ENCODE measurements at regions not wholly inside any gene's neighbourhood (a gene's known extent, or its start where the extent isn't known, plus 50 kb on each side); places are given as distances from the start of the nearest gene placed in this dataset.

DNA sequence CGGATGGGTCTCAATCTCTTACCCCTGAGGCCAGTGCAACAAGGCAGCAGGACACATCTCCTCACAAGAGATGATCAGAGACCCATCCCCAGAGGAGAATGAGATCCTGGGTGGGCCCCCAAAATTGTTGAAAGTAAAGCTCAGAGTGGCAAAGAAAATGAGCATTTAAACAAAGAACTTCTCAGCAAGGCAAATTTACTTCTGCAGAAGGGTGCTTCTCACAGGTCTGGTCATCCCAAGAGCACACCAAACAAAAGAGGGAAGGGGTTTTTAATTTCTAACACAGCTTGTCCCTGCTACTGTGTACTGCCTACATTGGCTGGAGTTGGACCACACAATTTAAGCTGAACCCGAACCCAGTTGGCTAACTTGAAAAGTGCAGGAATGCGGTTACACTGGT, 1628.6 kb upstream of the RAG2 start:
- H3K27me3 ChIP-seq (ENCODE audit: control insufficient read depth, insufficient read depth, low read length) = no peaks in the 10 kb centered on the region
- H3K4me3 ChIP-seq (ENCODE audit: low read length) = no peak overlapping the region
- no peaks in the 10 kb centered on the region for H3K4me1 ChIP-seq (ENCODE audit: control insufficient read depth, insufficient read depth, low read length)
- no peaks in the 10 kb centered on the region for H3K36me3 ChIP-seq (ENCODE audit: control insufficient read depth, insufficient read depth, low read length)
- peaks cover 14% of the 10 kb centered on the region for H3K9me3 ChIP-seq (ENCODE audit: control insufficient read depth, low read depth, low read length)
- H3K27ac ChIP-seq (ENCODE audit: low read length) = no peak overlapping the region
- DNase-seq = no peak
- no CpG with 5 or more reads among the region's 3 CpGs for WGBS (ENCODE audit: insufficient coverage, low lambda C conversion rate)

DNA sequence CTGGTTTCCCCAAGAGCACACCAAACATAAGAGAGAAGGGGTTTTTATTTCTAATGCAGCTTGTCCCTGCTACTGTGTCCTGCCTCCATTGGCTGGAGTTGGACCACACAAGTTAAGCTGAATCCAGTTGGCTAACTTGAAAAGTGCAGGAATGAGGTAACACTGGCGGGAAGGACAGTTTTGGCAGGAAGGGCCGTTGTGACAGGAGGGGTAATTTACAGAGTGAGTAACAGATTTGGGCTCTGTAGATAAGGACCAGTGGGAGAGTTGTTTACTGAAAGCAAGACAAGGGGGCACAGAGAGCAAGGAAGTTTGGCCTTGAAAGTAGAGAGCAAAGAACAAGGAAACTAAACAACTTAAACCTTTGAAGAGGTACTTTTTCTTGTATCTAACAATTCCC, 1623.3 kb upstream of the RAG2 start:
- no peak overlapping the region for H3K27ac ChIP-seq (ENCODE audit: low read length)
- peaks cover 7% of the 10 kb centered on the region for H3K9me3 ChIP-seq (ENCODE audit: control insufficient read depth, low read depth, low read length)
- H3K27me3 ChIP-seq (ENCODE audit: control insufficient read depth, insufficient read depth, low read length) = no peaks in the 10 kb centered on the region
- no peak overlapping the region for H3K4me3 ChIP-seq (ENCODE audit: low read length)
- DNase-seq = no peak
- H3K4me1 ChIP-seq (ENCODE audit: control insufficient read depth, insufficient read depth, low read length) = no peaks in the 10 kb centered on the region
- WGBS (ENCODE audit: insufficient coverage, low lambda C conversion rate) = 65% methylated on average over 2 of the region's 2 CpGs
- no peaks in the 10 kb centered on the region for H3K36me3 ChIP-seq (ENCODE audit: control insufficient read depth, insufficient read depth, low read length)

GRCh38 chr11:38219636-38220035, 1621.6 kb upstream of the RAG2 start:
- Histone ChIP-seq H3K4me1 (ENCODE audit: control insufficient read depth, insufficient read depth, low read length) (no peaks in the 10 kb centered on the region), H3K27me3 (ENCODE audit: control insufficient read depth, insufficient read depth, low read length) (no peaks in the 10 kb centered on the region), H3K27ac (ENCODE audit: low read length) (no peak overlapping the region), H3K9me3 (ENCODE audit: control insufficient read depth, low read depth, low read length) (no peaks in the 10 kb centered on the region), H3K36me3 (ENCODE audit: control insufficient read depth, insufficient read depth, low read length) (no peaks in the 10 kb centered on the region), H3K4me3 (ENCODE audit: low read length) (no peak overlapping the region)
- no peak for DNase-seq
- 100% methylated on average over 1 of the region's 2 CpGs for WGBS (ENCODE audit: insufficient coverage, low lambda C conversion rate)

DNA sequence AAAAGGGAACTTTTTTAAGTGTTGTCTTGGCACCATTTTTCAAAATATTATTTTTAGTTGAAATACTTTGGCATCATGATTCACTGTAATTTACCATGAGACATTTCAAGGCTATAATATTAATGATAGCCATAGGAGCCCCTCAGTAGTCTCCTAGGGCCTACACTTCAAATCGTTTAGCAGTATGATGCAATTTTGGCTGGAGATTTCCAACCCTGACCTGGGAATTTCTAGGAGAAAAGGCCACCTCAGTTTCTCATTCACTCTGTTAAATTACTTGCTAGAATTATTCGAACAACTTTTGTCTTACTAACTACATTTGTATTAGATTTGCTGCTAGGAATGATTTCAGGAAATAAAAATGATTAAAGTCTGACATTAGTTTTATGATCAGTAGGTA, 1610.9 kb upstream of the RAG2 start:
- no peaks in the 10 kb centered on the region for H3K9me3 ChIP-seq (ENCODE audit: control insufficient read depth, low read depth, low read length)
- H3K27ac ChIP-seq (ENCODE audit: low read length) = no peak overlapping the region
- no peaks in the 10 kb centered on the region for H3K36me3 ChIP-seq (ENCODE audit: control insufficient read depth, insufficient read depth, low read length)
- no peaks in the 10 kb centered on the region for H3K4me1 ChIP-seq (ENCODE audit: control insufficient read depth, insufficient read depth, low read length)
- no peak for DNase-seq
- no peaks in the 10 kb centered on the region for H3K27me3 ChIP-seq (ENCODE audit: control insufficient read depth, insufficient read depth, low read length)
- H3K4me3 ChIP-seq (ENCODE audit: low read length) = no peak overlapping the region
- WGBS (ENCODE audit: insufficient coverage, low lambda C conversion rate) = no CpG with 5 or more reads among the region's 2 CpGs

DNA sequence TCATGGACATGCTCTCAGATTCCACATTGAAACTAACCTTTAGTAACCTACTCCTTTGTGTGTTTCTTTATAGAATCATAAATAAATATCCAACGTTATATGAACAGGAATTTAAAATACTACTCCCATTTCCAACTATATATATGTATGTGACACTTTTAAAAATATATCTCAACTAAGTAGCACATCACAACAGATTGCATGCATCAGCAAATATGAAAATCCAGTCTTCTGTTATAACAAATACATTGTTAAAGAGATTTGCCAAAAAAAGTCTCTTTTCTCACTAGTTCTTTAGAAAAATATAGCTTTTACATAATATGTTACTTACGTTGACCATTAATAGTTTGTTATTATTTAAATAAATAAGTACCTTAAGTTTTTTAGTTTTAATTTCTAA, 1608.6 kb upstream of the RAG2 start:
- no peaks in the 10 kb centered on the region for H3K4me1 ChIP-seq (ENCODE audit: control insufficient read depth, insufficient read depth, low read length)
- H3K4me3 ChIP-seq (ENCODE audit: low read length) = no peak overlapping the region
- WGBS (ENCODE audit: insufficient coverage, low lambda C conversion rate) = 77% methylated on average over 2 of the region's 2 CpGs
- no peak for DNase-seq
- H3K27me3 ChIP-seq (ENCODE audit: control insufficient read depth, insufficient read depth, low read length) = no peaks in the 10 kb centered on the region
- H3K9me3 ChIP-seq (ENCODE audit: control insufficient read depth, low read depth, low read length) = no peaks in the 10 kb centered on the region
- no peaks in the 10 kb centered on the region for H3K36me3 ChIP-seq (ENCODE audit: control insufficient read depth, insufficient read depth, low read length)
- H3K27ac ChIP-seq (ENCODE audit: low read length) = no peak overlapping the region

DNA sequence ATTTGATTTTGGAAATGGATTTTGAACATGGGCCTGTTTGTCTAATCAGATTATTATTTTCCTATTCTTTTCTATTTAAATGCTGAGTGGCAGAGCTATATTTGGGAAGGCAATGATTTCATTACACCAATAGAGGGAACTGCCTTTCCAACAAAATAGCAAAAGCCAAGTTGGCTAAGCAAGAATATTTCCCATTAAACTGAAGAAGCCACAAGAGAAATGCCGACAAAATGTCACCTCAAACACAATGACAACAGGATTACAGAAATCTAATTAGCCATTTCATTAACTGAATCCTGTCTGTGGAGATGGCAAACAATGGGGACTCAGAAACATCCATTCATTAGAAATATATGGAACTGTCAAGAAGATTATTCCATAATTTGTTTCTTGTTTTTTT, 1593.1 kb upstream of the RAG2 start:
- no peaks in the 10 kb centered on the region for H3K4me1 ChIP-seq (ENCODE audit: control insufficient read depth, insufficient read depth, low read length)
- WGBS (ENCODE audit: insufficient coverage, low lambda C conversion rate) = no CpG with 5 or more reads among the region's 1 CpG

DNA sequence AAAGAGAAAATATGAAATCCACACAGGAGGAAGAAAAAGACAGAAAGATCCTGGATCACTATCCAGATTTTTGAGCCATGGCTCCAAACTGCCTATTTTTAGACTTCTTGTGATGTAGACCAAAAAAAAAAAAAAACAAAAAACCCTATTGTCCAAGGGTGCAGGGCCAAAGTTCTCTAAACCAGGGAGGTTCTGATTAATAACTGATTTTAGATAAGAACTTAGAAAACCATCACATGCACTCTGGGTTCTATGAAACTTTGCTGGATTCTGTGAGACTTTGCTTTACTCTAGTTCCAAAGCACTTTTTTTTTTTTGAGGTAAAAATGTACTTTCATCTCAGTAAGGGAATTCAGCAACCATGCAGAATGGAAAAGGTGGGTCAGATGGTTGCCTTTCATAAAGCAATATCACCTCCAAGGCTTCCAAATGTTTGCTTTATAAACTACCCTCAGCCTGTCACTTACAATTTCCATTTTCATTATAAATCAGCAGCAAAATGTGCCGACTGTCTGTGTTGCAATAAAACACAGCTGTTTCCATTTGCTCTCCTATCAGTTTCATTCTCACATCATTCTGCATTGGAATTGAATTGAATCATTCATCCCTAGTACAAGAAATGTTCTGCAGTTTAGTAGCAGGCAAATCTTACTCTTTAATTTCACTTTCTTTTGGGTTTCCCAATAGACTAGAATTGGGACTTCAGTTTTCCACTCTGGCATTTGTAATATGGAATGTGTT, 1584.3 kb upstream of the RAG2 start:
- Histone ChIP-seq H3K4me1 (ENCODE audit: control insufficient read depth, insufficient read depth, low read length) (peaks cover 19% of the 10 kb centered on the region), H3K9me3 (ENCODE audit: control insufficient read depth, low read depth, low read length) (no peaks in the 10 kb centered on the region), H3K27ac (ENCODE audit: low read length) (peak overlapping the region; percentile 45), H3K4me3 (ENCODE audit: low read length) (no peak overlapping the region), H3K36me3 (ENCODE audit: control insufficient read depth, insufficient read depth, low read length) (no peaks in the 10 kb centered on the region), H3K27me3 (ENCODE audit: control insufficient read depth, insufficient read depth, low read length) (no peaks in the 10 kb centered on the region)
- no CpG with 5 or more reads among the region's 1 CpG for WGBS (ENCODE audit: insufficient coverage, low lambda C conversion rate)
- DNase-seq = peak in 1 of 2 donors; percentile 41

More for the DNA sequence above, 1593.1 kb upstream of the RAG2 start:
- DNase-seq = no peak
- no peak overlapping the region for H3K27ac ChIP-seq (ENCODE audit: low read length)
- H3K36me3 ChIP-seq (ENCODE audit: control insufficient read depth, insufficient read depth, low read length) = no peaks in the 10 kb centered on the region
- no peak overlapping the region for H3K4me3 ChIP-seq (ENCODE audit: low read length)
- no peaks in the 10 kb centered on the region for H3K9me3 ChIP-seq (ENCODE audit: control insufficient read depth, low read depth, low read length)
- no peaks in the 10 kb centered on the region for H3K27me3 ChIP-seq (ENCODE audit: control insufficient read depth, insufficient read depth, low read length)

GRCh38 chr11:38176686-38177322, 1578.8 kb upstream of the RAG2 start:
- Histone ChIP-seq H3K4me3 (ENCODE audit: low read length) (no peak overlapping the region), H3K9me3 (ENCODE audit: control insufficient read depth, low read depth, low read length) (peaks cover 5% of the 10 kb centered on the region), H3K36me3 (ENCODE audit: control insufficient read depth, insufficient read depth, low read length) (no peaks in the 10 kb centered on the region), H3K27ac (ENCODE audit: low read length) (no peak overlapping the region), H3K4me1 (ENCODE audit: control insufficient read depth, insufficient read depth, low read length) (peaks cover 8% of the 10 kb centered on the region), H3K27me3 (ENCODE audit: control insufficient read depth, insufficient read depth, low read length) (no peaks in the 10 kb centered on the region)
- 100% methylated on average over 1 of the region's 12 CpGs for WGBS (ENCODE audit: insufficient coverage, low lambda C conversion rate)
- DNase-seq = peak; percentile 50 to 76

DNA sequence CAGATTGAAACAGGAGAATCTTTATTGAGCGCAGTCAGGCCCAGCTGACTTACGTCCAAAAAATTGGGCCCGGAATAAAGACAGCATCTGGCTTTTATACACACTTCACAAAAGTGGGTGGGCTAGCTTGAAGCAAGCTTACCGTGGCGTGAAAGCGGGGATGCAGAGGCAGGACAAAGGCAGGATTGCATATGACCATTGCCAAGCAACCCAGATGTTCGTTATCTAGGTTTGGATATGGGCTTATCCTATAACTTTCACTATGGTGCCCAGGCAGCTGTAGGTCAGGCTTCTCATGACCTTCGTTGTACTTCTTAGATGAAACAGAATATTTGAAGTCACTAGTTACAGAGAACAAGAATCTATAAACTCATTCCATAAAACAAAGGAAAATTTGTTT, 1575.6 kb upstream of the RAG2 start:
- no peaks in the 10 kb centered on the region for H3K36me3 ChIP-seq (ENCODE audit: control insufficient read depth, insufficient read depth, low read length)
- H3K27ac ChIP-seq (ENCODE audit: low read length) = no peak overlapping the region
- no peaks in the 10 kb centered on the region for H3K27me3 ChIP-seq (ENCODE audit: control insufficient read depth, insufficient read depth, low read length)
- no peaks in the 10 kb centered on the region for H3K4me1 ChIP-seq (ENCODE audit: control insufficient read depth, insufficient read depth, low read length)
- H3K9me3 ChIP-seq (ENCODE audit: control insufficient read depth, low read depth, low read length) = peaks cover 5% of the 10 kb centered on the region
- WGBS (ENCODE audit: insufficient coverage, low lambda C conversion rate) = no CpG with 5 or more reads among the region's 8 CpGs
- no peak overlapping the region for H3K4me3 ChIP-seq (ENCODE audit: low read length)
- no peak for DNase-seq

DNA sequence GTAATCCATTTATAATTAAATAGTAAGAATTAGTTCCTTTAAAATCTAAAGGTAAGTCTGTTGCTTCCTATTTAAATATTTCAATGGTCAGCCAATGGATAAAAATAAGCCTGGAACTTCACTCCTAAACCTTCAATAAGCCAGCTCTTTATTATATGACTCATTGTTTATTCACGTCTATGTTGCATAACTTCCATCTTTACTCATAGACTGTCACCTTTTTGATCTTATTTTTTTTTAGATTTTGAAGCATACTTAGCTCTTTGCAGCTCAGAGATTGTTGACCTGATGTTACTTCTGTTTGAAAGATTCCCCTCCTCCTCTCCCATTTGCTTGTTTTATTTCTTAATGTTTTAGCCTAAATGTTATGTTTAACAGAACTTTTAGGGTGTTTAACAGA, 1571.2 kb upstream of the RAG2 start:
- no peaks in the 10 kb centered on the region for H3K9me3 ChIP-seq (ENCODE audit: control insufficient read depth, low read depth, low read length)
- no peak overlapping the region for H3K4me3 ChIP-seq (ENCODE audit: low read length)
- H3K4me1 ChIP-seq (ENCODE audit: control insufficient read depth, insufficient read depth, low read length) = no peaks in the 10 kb centered on the region
- H3K27me3 ChIP-seq (ENCODE audit: control insufficient read depth, insufficient read depth, low read length) = no peaks in the 10 kb centered on the region
- no peaks in the 10 kb centered on the region for H3K36me3 ChIP-seq (ENCODE audit: control insufficient read depth, insufficient read depth, low read length)
- H3K27ac ChIP-seq (ENCODE audit: low read length) = no peak overlapping the region
- peak in 1 of 2 donors; percentile 16 for DNase-seq
- no CpG with 5 or more reads among the region's 1 CpG for WGBS (ENCODE audit: insufficient coverage, low lambda C conversion rate)

DNA sequence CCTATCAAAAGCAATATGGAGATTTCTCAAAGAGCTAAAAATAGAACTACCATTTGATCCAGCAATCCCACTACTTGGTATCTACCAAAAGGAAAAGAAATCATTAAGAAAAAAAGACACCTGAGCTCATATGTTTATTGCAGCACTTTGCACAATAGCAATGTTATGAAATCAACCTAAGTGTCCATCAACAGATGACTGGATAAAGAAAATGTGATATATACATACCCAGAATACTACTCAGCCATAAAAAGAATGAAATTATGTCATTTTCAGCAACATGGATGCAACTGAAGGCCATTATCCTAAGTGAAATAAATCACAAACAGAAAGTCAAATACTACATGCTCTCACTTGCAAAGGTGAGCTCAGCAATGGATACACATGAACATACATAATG, 1565.5 kb upstream of the RAG2 start:
- no peaks in the 10 kb centered on the region for H3K27me3 ChIP-seq (ENCODE audit: control insufficient read depth, insufficient read depth, low read length)
- H3K27ac ChIP-seq (ENCODE audit: low read length) = no peak overlapping the region
- no peaks in the 10 kb centered on the region for H3K4me1 ChIP-seq (ENCODE audit: control insufficient read depth, insufficient read depth, low read length)
- H3K9me3 ChIP-seq (ENCODE audit: control insufficient read depth, low read depth, low read length) = no peaks in the 10 kb centered on the region
- no peaks in the 10 kb centered on the region for H3K36me3 ChIP-seq (ENCODE audit: control insufficient read depth, insufficient read depth, low read length)
- H3K4me3 ChIP-seq (ENCODE audit: low read length) = no peak overlapping the region
- DNase-seq = no peak
